Cerebellar cortex (tissue), 1 donor: ENCODE measurements at regions not wholly inside any gene's neighbourhood (a gene's known extent, or its start where the extent isn't known, plus 50 kb on each side); places are given as distances from the start of the nearest gene placed in this dataset.
A peak's percentile ranks its signal among the peaks of the same experiment; 100 is the strongest.

Source experiments
- DNase-seq: peaks from one replicate; pipeline ENCODE4 v3.0.0-alpha.2; 2015; ENCODE audit warnings: low spot score

DNA sequence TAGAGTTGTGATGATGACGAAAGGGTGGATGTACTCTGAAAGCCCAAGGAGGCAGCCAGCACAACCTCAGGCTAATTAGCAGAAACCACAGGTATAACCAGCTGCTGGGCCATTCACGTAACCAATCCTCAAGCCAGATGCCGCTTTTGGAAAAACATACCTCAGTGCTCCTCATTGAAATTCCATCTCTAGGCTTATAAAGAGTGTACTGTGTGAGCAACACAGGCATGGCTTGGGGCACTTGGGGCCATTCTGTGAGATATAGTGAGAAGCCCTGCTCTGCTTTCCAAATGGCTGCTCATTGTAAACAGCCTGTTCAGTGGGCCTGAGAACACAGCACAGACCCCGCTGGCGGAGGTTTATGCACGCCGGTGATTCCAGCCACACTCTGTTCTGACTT is 182.1 kb upstream of the HHIP start:
- DNase-seq = no peak

DNA sequence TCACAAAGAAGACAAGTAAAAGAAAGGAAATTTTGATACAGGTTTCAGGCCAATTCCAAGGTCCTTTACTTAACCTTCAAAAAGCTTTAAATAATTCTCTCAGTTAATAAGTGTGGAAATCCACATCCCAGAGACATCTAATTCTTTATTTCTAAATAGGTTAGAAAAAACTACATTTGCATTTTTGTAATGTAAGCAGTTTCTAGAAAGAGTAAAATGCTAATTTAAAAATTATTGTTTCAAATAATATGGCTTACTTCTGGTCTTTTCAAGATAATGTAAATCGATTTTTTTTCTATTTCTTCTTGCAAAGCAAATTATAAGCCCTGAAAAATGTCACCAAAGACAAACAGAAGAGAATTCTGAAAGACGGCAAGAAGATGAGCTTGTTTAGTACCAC is 180.4 kb upstream of the HHIP start:
- no peak for DNase-seq

DNA sequence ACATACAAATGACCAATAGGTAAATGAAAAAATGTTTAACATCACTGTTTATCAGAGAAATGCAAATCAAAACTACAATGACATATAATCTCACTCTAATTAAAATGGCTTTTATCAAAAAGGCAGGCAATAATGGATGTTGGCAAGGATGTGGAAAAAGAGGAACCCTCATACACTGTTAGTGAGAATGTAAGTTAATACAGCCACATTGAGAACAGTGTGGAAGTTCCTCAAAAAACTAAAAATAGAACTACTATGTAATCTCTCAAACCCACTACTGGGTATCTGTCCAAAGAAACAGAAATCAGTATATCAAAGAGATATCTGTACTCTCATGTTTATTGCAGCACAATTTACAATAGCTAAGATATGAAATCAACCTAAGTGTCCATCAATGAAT is 165.9 kb upstream of the HHIP start:
- no peak for DNase-seq

DNA sequence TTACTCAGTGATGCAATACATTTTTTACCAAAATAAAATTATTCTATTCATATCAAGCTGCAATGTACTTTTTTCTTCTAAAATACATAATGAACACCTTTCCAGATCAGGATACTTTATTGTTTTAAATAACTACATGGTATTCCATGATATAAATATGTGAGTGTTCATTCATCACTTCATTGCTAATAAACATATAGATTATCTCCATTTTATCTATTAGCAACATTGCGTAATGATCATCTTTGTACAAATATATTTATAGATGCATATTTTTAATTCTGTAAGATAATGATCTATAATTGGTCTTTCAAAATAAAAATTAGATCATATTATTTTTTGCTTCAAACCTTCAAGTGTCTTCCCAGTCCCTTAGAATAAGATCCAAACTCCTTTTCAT is 156.1 kb upstream of the HHIP start:
- DNase-seq = no peak

DNA sequence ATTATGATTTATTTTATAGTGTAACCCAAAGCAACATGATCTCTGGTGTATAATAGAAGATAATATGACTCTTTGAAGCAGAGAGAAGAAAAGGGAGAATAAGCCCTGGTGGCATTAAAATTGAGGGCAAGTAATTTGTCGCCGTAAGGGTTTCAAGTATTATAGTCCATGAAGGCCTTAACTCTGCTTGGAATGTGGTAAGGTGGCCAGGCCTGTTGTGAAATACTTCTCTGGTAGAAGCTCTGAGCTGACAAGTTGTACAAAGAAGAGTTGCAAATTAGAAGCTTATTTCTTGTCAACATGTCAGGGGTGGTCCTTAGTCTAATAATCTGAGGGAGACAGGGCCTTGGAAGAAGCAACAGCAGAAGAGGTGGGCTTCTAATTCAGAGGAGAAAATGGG is 151.7 kb upstream of the HHIP start:
- no peak for DNase-seq

DNA sequence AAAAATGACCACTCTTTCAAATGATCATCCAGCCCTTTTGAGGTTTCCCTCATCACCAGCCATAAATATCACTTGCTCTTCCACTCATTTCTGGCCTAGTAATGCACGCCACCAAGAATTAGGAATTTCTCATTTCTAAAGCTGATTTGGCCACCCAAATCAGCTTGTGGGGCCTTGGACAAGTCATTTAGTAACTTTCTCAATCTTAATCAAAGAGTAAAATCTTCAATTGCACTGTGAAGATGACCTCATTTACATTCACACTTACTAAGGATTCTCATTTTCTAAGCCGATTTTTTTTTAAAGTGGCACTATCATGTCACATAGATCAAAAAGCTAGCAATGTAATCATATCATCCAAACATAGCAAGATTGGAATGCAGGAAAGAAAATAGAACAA is 150.0 kb upstream of the HHIP start:
- DNase-seq = no peak

DNA sequence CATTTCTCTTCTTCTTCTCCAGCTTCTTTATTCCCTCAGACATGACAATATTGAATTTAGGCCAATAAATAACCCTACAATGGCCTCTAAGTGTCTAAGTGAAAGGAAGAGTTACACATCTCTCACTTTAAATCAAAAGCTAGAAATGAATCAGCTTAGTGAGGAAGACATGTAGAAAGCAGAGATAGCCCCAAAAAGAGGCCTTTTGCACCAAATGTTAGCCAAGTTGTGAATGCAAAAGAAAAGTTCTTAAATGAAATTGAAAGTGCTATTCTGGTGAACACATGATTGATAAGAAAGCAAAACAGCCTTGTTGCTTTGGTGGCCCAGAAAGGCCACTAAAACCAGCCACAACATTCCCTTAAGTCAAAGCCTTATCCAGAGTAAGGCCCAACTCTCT is 146.2 kb upstream of the HHIP start:
- no peak for DNase-seq

DNA sequence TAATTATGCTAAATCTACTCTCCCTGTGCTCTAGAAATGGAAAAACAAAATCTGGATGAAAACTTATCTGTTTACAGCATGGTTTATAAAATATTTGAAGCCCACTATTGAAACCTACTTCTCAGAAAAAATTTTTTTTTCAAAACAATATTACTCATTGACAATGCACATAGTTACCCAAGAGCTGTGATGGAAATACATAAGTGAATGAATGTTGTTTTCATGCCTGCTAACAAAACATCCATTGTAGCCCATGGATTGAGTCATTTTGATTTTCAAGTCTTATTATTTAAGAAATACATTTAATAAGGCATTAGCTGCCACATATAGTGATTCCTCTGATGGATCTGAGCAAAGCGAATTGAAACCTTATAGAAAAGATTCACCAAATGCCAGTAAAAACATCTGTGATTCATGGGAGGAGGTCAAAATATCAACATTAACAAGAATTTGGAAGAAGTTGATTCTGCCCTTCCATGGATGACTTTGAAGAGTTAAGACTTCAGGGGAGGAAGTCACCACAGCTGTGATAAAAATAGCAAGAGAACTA is 144.7 kb upstream of the HHIP start:
- no peak for DNase-seq

DNA sequence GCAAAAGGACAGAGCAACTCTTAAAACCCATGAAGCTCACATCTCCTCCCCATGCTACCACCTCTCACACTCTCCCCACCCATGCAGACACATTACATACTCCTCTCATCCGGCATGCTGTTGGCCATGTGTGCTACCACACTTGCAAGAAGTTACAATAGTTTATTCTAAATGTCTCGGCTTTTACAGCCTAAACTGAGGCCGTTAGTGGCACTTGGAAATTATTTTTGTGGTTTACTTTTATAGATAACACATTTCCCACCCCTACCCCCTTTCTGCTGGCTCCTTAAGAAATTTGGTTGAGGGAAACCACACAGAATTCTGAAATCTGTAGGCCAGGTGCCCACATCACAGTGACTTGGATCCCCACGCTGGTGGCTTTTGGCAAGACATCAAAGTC is 141.1 kb upstream of the HHIP start:
- no peak for DNase-seq

DNA sequence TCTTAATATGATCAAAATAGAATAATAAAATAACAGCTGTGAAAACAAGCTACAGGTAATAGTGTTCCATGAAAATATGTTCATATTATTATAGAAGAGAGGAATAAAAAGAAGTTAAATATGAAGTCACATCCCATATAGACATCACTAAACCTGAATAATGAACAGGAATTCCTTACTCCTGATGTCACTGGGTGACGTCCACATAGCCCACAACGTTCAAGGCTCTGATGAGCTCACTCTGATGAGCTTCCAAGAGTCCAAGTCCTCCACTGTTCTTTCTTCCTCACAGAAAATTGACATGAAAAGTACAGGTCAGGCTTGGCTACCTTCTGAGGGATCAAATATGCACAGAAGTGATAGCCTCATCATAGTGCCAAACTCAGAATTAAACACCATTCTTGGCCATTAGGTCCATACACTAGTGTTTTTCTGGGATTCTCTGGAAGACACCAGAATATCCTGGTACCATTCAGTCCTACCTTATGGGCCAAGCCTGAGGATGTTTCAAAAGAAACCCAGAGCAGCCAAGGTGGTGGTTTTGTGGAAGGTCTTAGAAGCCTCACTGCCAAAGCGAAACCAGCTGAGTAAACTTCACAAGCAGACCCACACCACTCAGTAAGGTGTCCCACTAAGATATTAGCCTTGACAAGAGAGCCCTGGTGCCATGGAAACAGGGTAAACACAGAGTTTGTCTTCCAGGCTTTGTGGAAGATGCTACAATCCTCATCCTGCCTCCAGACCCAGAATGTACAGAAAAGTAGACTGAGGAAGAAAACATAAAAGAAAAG is 138.4 kb upstream of the HHIP start:
- DNase-seq = no peak

DNA sequence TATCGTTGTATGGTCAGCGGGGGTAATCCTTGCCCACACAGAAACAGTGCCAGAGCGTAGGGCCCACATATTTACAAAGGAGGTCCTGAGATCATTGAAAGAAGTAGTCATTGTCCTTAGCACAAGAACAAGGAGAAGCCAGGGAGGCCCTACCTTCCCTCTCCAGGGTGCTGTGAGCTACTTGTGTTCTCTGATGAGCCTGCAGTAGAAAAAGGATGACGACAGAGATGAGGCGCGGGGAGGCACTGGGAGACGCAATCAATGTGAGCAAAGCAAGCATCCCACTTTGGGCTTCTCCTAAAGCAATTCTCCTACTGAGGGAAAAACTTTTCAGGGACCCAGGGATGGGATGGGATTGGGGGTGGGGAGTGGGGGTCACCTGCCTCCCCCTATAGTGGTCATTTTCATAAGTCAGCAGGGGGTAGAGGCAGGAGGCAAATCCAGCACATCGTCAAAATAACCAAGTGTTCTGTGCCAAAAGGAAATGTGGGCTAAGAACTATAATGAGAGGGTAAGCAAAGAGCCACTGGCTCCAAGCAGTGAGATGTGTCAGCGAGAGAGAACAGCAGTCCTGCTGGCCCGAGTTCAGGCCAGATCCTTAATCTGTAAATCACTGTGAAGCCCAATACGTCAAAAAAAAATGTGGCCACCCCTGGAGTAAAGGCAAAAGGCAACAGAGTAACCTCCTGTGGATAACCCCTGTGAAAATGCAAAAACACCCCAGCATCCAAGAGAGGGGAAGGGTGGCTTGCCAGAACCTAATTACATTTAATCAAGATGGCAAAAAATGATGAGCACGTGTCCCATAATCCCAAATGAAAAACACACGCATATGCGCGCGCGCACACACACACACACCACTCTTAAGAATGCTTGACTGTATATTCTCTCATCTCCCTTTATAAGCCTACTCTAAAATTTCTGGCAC is 136.6 kb upstream of the HHIP start:
- DNase-seq = no peak

DNA sequence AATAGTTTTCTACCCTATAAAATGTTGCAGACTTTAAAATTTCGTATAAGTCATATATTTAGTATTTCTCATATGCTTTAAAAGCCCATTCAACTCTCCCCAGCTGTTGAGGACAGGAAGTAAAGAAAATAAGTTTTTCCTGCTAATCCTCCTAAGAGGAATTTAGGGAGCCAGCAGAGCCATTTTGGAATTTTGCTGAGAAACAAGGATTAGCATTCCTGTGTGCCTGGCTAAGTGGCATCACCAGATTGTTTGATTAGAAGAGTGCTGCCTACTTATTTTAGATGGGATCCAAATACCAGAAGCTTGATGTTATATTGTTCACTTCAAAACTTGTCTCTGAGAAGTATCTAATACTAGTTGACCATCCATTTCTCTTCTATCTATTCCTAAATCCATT is 131.2 kb upstream of the HHIP start:
- DNase-seq = no peak

DNA sequence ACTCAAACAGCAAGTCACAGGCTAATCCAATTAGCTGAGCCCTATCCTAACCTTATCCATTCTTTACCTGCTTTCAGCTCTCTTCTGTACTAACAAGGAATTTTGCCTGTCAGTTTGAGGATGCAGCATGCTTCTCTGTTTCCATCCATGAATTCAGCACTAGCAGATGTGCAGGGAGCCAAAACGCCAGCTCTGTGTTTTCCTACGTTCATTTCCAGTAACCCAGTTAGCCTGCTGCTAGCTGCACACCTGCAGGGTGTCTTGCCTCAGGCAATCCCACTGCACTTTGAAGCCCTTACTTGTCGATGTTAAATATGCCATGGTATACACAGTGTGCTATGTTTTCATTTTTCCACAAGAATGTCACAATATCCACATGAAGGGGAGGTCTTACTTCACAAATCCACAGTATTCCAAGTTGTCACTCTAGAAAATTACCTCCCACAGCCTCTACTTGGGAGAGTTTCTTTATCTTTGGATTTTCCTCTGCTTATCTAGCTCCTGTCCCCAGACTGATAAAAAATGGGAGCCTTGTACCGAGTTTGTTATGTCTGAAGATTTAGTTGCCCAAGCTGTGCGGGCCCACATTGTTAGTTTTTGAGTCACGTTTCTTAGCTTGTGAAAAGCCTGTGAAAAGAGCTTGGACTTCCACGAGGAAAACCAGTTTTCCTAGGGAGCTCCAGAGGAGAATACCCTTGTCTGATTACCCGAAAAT is 127.6 kb upstream of the HHIP start:
- no peak for DNase-seq

DNA sequence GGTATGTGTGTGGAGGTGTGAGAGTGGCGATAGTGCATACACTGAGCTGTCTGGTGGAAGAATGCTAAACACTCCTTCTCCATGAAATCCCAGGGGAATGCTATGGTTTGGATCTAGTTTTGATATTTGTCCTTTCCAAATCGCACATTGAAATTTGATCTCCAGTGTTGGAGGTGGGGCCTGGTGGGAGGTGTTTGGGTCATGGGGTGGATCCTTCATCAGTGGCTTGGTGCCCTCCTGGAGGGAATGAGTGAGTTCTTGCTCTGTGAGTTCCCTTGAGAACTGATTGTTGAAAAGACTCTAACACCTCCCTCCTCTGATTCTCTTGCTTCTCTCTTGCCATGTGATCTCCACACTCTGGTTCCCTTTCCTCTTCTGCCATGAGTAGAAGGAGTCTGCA is 114.1 kb upstream of the HHIP start:
- no peak for DNase-seq

DNA sequence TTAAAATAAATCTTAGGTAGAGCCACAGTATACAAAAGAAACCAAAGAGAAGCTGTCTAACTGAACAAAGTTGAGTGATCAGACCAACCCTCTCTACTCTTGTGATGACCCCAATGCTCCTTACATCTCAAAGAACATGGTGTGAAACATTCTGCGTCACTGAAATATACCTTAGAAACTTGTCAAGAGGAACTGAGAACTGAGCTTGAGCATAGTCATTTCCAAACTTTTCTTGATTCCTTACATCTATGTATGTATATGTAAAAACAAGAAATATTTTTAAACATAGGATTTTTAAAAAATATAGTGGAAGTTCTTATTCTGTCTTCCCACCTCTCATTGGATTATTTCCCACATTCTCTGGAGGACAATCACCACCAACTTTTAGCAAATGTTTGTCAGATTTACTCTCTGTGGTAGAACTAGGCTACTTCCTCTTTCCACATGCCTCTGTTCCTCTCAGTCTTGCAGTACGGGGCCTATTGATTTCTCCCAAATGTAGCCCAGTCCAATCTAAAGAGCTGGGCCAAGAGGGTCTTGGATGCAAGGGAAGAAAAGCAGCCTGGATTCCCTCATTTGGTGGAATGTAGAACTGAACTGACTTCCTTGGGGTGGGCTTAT is 98.2 kb upstream of the HHIP start:
- no peak for DNase-seq

DNA sequence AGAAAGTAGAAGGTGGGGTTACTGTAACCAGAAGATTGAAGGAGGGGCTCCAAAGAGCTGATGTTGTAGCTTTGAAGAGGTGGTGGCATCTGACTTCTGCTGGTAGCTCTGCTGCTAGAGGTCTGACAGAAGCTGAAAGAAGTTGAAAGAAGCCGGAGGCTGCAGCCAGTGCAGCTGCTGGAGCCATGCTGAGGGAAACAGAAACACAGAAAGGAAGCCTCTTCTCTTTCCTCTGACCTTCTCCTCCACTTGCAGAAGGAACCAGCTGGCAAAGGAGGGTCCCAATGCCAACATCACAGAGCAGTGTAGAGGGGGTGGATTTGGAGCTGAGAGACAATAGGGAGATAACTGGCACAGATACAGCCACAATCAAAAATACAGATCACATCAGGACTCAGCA is 89.3 kb upstream of the HHIP start:
- DNase-seq = no peak

DNA sequence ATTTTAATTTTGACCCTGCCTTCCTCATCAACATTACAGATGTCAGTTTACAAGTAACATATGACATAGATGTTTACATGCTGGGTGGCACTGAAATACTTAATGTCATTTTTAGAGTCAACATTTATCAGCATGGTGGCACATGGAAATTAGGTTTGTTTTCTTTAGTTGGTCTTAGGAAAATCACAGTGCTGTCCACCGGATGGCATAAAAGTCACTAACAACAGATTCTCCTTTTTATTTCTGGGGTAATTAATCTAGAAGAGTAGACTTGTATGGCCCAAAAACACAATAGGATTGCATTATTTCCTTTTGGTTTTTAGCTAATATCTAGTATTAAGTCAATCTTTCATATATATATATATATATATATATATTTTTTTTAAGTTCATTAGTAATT is 88.6 kb upstream of the HHIP start:
- DNase-seq = no peak

DNA sequence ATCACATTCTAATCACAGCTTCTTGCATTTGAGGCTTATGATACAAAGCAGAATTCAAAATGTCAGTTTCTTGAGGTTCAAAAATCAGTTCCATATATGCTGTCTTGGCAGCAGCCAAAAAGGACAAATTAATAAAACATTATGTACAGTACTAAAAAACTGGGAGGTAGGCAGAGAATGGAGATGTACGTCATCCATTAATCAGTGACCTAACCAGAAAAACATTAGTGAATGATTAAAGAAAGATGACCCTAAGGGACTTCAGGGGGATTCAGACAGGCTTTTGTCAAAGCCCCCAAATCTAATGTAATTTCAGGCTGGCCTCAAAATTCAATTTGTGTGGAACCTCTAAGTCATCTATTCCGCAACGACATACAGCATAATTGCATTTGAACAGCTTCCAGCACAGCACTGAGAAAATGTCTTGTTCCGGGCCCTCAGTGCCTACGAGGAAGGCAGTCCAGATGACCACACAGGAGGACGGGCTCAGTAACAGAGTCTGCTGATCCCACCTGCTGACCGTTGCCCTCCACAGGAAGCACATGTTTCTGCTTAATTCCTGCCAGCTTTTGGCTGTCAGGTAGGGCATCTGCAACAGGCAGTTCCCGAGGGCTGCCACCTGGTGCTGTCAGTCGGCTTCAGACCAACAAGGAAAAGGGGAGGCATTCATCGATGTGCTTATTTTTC is 83.8 kb upstream of the HHIP start:
- DNase-seq = peak; percentile 49

DNA sequence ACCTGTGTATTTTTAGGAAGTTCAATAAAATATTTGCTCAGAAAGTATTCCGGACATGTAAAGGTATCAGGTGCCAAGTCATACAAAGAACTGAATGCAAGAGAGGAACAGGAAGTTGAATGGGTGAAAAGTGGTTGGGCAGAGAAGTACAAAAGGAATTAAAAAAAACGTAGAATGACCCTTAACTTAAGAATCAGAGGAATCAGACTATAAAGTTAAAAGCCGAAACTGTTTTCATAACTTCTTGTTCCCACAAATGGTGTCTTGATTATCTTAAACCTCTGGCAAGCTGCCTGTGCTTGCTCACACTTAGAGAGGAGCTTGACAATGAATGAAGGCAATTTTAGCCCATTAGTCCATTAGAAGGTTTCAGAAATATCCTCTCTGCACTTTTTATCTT is 81.6 kb upstream of the HHIP start:
- DNase-seq = no peak

DNA sequence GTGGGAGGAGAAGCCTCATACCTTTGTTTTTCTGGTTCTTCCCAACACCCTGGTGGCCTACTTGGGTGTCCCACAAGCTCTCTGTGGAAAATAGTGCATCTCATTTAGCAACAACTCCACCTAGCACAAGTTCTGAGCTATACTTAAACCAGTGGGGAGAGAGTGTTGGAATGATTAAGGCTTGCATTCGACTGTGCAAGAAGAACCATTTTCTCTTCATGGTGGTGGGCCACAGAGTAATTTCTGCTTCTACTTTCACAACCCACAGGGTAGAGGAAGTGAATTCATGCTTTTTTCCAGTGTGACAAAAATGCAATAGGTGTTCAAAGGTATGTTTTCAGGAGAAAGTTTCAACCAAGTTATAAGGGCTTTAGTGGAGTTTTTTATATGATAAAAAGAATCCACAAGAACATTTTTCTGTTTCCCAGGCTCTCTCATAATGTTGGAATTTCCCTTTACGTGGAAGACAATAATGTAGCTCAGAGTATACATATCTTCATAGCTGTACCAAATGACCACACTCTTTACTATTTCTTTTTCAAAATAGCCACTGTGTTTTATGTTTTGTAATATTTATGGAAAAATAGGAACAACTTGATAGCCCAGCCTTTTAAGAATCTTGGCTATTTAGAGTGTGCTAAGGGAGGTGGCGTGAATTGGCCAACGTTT is 80.3 kb upstream of the HHIP start:
- no peak for DNase-seq

DNA sequence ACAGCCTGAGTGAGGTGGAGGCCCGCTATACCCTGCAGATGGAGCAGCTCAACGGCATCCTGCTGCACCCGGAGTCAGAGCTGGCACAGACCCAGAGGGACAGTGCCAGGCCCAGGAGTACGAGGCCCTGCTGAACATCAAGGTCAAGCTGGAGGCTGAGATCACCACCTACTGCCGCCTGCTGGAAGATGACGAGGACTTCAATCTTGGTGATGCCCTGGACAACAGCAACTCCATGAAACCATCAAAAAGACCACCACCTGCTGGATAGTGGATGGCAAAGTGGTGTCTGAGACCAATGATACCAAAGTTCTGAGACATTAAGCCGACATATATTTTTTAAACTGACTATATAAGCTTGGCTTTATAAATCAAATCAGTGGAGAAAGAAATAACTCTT is 73.3 kb upstream of the HHIP start:
- DNase-seq = peak; percentile 15
